ENCODE measurements at regions not wholly inside any gene's neighbourhood (a gene's known extent, or its start where the extent isn't known, plus 50 kb on each side); places are given as distances from the start of the nearest gene placed in this dataset.

DNA sequence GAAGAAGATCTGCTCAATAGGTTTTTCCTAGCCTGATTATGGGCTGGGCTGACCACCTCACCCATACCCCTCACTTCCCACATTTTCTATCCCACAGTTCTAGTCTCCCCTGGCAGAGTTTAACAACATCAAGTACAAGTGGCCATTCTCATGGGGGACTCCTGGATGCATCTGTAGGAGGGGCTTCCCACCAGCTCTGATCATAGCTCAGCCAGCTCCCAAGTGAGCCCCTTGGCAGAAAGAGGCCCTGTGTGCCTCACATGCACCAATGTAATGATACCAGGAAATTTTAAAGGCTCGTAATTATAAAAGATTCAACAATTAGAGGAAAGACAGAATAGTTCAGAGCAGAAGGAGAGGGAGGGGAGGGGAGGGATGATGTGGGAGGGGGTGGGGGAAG lies 144.2 kb upstream of the SYT13 start:
- WGBS, 4 donors: 63 to 83% (median 78%) methylated on average over 1 of the region's 1 CpG
- TF ChIP-seq, protein P1, sequence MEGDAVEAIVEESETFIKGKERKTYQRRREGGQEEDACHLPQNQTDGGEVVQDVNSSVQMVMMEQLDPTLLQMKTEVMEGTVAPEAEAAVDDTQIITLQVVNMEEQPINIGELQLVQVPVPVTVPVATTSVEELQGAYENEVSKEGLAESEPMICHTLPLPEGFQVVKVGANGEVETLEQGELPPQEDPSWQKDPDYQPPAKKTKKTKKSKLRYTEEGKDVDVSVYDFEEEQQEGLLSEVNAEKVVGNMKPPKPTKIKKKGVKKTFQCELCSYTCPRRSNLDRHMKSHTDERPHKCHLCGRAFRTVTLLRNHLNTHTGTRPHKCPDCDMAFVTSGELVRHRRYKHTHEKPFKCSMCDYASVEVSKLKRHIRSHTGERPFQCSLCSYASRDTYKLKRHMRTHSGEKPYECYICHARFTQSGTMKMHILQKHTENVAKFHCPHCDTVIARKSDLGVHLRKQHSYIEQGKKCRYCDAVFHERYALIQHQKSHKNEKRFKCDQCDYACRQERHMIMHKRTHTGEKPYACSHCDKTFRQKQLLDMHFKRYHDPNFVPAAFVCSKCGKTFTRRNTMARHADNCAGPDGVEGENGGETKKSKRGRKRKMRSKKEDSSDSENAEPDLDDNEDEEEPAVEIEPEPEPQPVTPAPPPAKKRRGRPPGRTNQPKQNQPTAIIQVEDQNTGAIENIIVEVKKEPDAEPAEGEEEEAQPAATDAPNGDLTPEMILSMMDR (IDR thresholded peaks at IDR 0.05): no peak
- no peak for TF ChIP-seq POLR2A (IDR thresholded peaks at IDR 0.05)
- Histone ChIP-seq H3K27ac (no peak overlapping the region), H3K36me3 (replicated peaks in 1 of 2) (no peaks in the 10 kb centered on the region), H3K27me3 (no peaks in the 10 kb centered on the region), H3K4me3 (no peak overlapping the region), H3K4me1 (replicated peaks in 1 of 2) (no peaks in the 10 kb centered on the region), H3K9me3 (replicated peaks in 1 of 3) (no peaks in the 10 kb centered on the region)
- DNase-seq: no peak
- intact Hi-C loops (cut with DNase I): no loop called here

DNA sequence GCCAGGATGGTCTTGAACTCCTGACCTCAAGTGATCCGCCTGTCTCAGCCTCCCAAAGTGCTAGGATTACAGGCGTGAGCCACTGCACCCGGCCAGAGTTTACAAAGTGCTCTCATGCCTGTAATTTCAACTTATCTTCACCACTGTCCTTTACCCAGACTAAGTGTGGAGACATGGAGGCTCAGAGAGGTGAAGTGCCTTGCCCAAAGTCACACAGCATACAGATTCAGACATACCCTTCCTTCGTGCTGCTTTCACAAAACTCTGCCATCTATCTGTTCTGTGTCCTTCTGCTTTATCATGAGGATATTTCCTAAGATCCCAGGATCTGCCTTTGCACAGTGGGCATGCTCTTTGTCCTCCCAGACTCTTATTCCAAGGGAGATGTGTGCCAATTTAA lies 143.6 kb upstream of the SYT13 start:
- DNase-seq: no peak
- H3K27ac ChIP-seq: no peak overlapping the region
- H3K27me3 ChIP-seq: no peaks in the 10 kb centered on the region
- intact Hi-C loops (cut with DNase I): no loop called here
- TF ChIP-seq, protein P1 (IDR thresholded peaks at IDR 0.05): no peak
- no peak for TF ChIP-seq POLR2A (IDR thresholded peaks at IDR 0.05)
- H3K9me3 ChIP-seq (replicated peaks in 1 of 3): no peaks in the 10 kb centered on the region
- WGBS, 4 donors: 60 to 77% (median 67%) methylated on average over 3 to 4 of the region's 4 CpGs
- H3K36me3 ChIP-seq (replicated peaks in 1 of 2): no peaks in the 10 kb centered on the region
- H3K4me3 ChIP-seq: no peak overlapping the region
- H3K4me1 ChIP-seq (replicated peaks in 1 of 2): no peaks in the 10 kb centered on the region

DNA sequence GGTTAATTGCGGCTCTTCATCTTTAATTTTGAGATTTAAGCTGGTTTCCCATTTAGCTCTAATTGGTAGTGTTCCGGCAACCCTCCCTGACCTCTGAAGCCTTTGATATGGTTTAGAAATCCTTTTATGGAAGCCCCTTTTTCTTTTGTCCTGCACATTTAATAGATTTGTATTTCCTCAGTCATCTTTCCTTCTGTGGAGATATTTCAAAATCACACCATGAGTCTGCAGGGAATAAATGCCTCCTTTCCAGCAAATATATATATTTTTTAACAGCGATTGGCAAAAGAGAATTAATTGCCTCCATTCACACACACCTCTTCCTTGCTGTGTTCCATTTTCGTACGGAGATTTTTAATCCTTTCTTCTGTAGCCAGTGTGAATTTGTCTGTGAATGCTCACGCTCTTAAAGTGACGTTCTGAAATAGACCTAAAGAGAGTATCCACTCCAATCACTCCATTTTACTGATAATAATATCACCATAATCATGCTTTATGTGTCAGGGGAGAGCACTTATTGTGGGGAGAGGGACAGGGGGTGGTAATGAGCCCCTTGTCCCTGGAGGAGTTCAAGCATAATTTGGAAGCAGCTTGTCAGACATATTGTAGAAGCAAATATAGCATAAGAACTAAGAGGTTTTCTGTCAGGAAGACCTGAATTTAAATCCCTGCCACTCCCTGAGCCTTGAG lies 142.5 kb upstream of the SYT13 start:
- no peak overlapping the region for H3K4me3 ChIP-seq
- no peaks in the 10 kb centered on the region for H3K4me1 ChIP-seq (replicated peaks in 1 of 2)
- DNase-seq: no peak
- H3K9me3 ChIP-seq (replicated peaks in 1 of 3): no peaks in the 10 kb centered on the region
- 73 to 82% (median 78%) methylated on average over 7 of the region's 7 CpGs for WGBS, 4 donors
- no peaks in the 10 kb centered on the region for H3K27me3 ChIP-seq
- intact Hi-C loops (cut with DNase I): no loop called here
- H3K36me3 ChIP-seq (replicated peaks in 1 of 2): no peaks in the 10 kb centered on the region
- no peak for TF ChIP-seq POLR2A (IDR thresholded peaks at IDR 0.05)
- TF ChIP-seq, protein P1 (IDR thresholded peaks at IDR 0.05): no peak
- no peak overlapping the region for H3K27ac ChIP-seq

DNA sequence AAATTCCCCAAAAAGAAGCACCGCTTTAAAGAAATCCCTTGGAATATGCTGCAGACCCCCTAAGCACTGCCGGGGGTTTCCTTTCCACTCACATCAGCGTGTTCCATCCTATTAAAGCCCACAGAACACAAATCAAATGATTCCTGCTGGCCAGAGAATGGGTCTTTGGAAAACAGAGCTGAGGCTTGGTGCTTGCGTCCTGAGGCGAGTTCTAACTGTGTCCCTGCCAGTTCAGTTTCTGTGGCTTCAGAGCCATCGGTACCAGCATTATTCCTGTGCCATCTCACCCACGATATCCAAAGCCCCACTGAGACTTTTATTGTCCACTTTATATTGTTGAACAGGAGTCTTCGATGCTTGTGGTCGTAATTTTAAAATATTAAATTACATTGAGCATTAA lies 142.0 kb upstream of the SYT13 start:
- Histone ChIP-seq H3K4me1 (replicated peaks in 1 of 2) (no peaks in the 10 kb centered on the region), H3K27me3 (no peaks in the 10 kb centered on the region), H3K9me3 (replicated peaks in 1 of 3) (no peaks in the 10 kb centered on the region), H3K4me3 (no peak overlapping the region), H3K36me3 (replicated peaks in 1 of 2) (no peaks in the 10 kb centered on the region), H3K27ac (no peak overlapping the region)
- no peak for DNase-seq
- TF ChIP-seq, protein P1 (IDR thresholded peaks at IDR 0.05): no peak
- no peak for TF ChIP-seq POLR2A (IDR thresholded peaks at IDR 0.05)
- intact Hi-C loops (cut with DNase I): no loop called here
- WGBS, 4 donors: 82 to 88% (median 86%) methylated on average over 8 to 9 of the region's 9 CpGs
